ENCODE measurements at regions not wholly inside any gene's neighbourhood (a gene's known extent, or its start where the extent isn't known, plus 50 kb on each side); places are given as distances from the start of the nearest gene placed in this dataset.
"Not testable (repeated sequence)": the region's sequence is repeated elsewhere in the genome, so short reads cannot be mapped to it uniquely, and the experiment has no call there.

- Mint-ChIP-seq H3K27ac (peak overlapping the region in 4 of 9 donors; percentile 21 to 90 (median 36)), H3K9me3 (peaks cover 2 to 84% (median 40%) of the 10 kb centered on the region in 11 donors), H3K4me3 (peak overlapping the region in 2 of 10 donors; percentile 10 to 15), H3K4me1 (peaks cover 0 to 36% (median 20%) of the 10 kb centered on the region in 7 donors), H3K36me3 (peaks cover 0 to 39% (median 24%) of the 10 kb centered on the region in 5 donors), H3K27me3 (peaks cover 0 to 42% (median 4%) of the 10 kb centered on the region in 5 donors)
- H3K36me3 ChIP-seq (ENCODE audit: control insufficient read depth in 2 of 3, insufficient read depth in 3 of 3, low read length in 3 of 3); H3K4me3 ChIP-seq (ENCODE audit: low read length); H3K27ac ChIP-seq (ENCODE audit: low read depth, low read length); CTCF ChIA-PET; DNase-seq; POLR2A ChIA-PET; ATAC-seq; H3K4me1 ChIP-seq (ENCODE audit: control insufficient read depth in 2 of 2, insufficient read depth in 2 of 2, low read length in 2 of 2); H3K9me3 ChIP-seq (ENCODE audit: control insufficient read depth in 2 of 3, low read length in 3 of 3); H3K27me3 ChIP-seq (ENCODE audit: control insufficient read depth in 2 of 2, insufficient read depth in 2 of 2, low read length in 2 of 2): not testable (repeated sequence)
- intact Hi-C loops (cut with micrococcal nuclease) = loop anchor here in 1 of 2 donors (10.0 kb wide), 1 partner anchor 976 kb away; no protein-coding TSS in a partner anchor
These were observed 1948.5 kb upstream of the DEFB115 start for GRCh38 chr20:29308956-29309355.

GRCh38 chr20:29309481-29309880, 1948.0 kb upstream of the DEFB115 start:
- intact Hi-C loops (cut with micrococcal nuclease) = loop anchor here in 1 of 2 donors (10.0 kb wide), 1 partner anchor 975 kb away; no protein-coding TSS in a partner anchor
- H3K36me3 ChIP-seq (ENCODE audit: control insufficient read depth in 2 of 3, insufficient read depth in 3 of 3, low read length in 3 of 3); H3K4me3 ChIP-seq (ENCODE audit: low read length); ATAC-seq; CTCF ChIA-PET; H3K27ac Mint-ChIP-seq; H3K9me3 ChIP-seq (ENCODE audit: control insufficient read depth in 2 of 3, low read length in 3 of 3); H3K4me1 ChIP-seq (ENCODE audit: control insufficient read depth in 2 of 2, insufficient read depth in 2 of 2, low read length in 2 of 2); H3K27me3 ChIP-seq (ENCODE audit: control insufficient read depth in 2 of 2, insufficient read depth in 2 of 2, low read length in 2 of 2); POLR2A ChIA-PET; H3K27ac ChIP-seq (ENCODE audit: low read depth, low read length); DNase-seq: not testable (repeated sequence)
- Mint-ChIP-seq H3K4me1 (peaks cover 0 to 35% (median 20%) of the 10 kb centered on the region in 7 donors), H3K4me3 (peak overlapping the region in 1 of 10 donors; percentile 15), H3K27me3 (peaks cover 0 to 41% (median 4%) of the 10 kb centered on the region in 5 donors), H3K36me3 (peaks cover 0 to 39% (median 24%) of the 10 kb centered on the region in 5 donors), H3K9me3 (peaks cover 4 to 85% (median 44%) of the 10 kb centered on the region in 11 donors)

GRCh38 chr20:29311046-29311445, 1946.4 kb upstream of the DEFB115 start:
- DNase-seq; ATAC-seq; H3K27me3 ChIP-seq (ENCODE audit: control insufficient read depth in 2 of 2, insufficient read depth in 2 of 2, low read length in 2 of 2); H3K4me3 Mint-ChIP-seq; CTCF ChIA-PET; H3K36me3 ChIP-seq (ENCODE audit: control insufficient read depth in 2 of 3, insufficient read depth in 3 of 3, low read length in 3 of 3); POLR2A ChIA-PET; H3K4me3 ChIP-seq (ENCODE audit: low read length); H3K27ac ChIP-seq (ENCODE audit: low read depth, low read length); H3K4me1 ChIP-seq (ENCODE audit: control insufficient read depth in 2 of 2, insufficient read depth in 2 of 2, low read length in 2 of 2); H3K27ac Mint-ChIP-seq; intact Hi-C loops (cut with micrococcal nuclease); H3K9me3 ChIP-seq (ENCODE audit: control insufficient read depth in 2 of 3, low read length in 3 of 3): not testable (repeated sequence)
- Mint-ChIP-seq H3K36me3 (peaks cover 0 to 24% (median 13%) of the 10 kb centered on the region in 5 donors), H3K27me3 (peaks cover 0 to 25% (median 0%) of the 10 kb centered on the region in 5 donors), H3K9me3 (peaks cover 4 to 73% (median 30%) of the 10 kb centered on the region in 11 donors), H3K4me1 (peaks cover 0 to 20% (median 6%) of the 10 kb centered on the region in 7 donors)

GRCh38 chr20:29312679-29313078, 1944.8 kb upstream of the DEFB115 start:
- H3K4me3 ChIP-seq (ENCODE audit: low read length); H3K4me1 ChIP-seq (ENCODE audit: control insufficient read depth in 2 of 2, insufficient read depth in 2 of 2, low read length in 2 of 2); H3K9me3 ChIP-seq (ENCODE audit: control insufficient read depth in 2 of 3, low read length in 3 of 3); CTCF ChIA-PET; H3K27ac ChIP-seq (ENCODE audit: low read depth, low read length); intact Hi-C loops (cut with micrococcal nuclease); DNase-seq; POLR2A ChIA-PET; H3K27ac Mint-ChIP-seq; H3K27me3 ChIP-seq (ENCODE audit: control insufficient read depth in 2 of 2, insufficient read depth in 2 of 2, low read length in 2 of 2); H3K36me3 ChIP-seq (ENCODE audit: control insufficient read depth in 2 of 3, insufficient read depth in 3 of 3, low read length in 3 of 3); ATAC-seq: not testable (repeated sequence)
- Mint-ChIP-seq H3K9me3 (peaks cover 4 to 72% (median 30%) of the 10 kb centered on the region in 11 donors), H3K36me3 (peaks cover 0 to 19% (median 13%) of the 10 kb centered on the region in 5 donors), H3K4me1 (peaks cover 0 to 14% (median 6%) of the 10 kb centered on the region in 7 donors), H3K27me3 (peaks cover 0 to 22% (median 0%) of the 10 kb centered on the region in 5 donors), H3K4me3 (peak overlapping the region in 1 of 10 donors; percentile 26)

- POLR2A ChIA-PET = no interaction called here
- no peak overlapping the region for H3K4me3 ChIP-seq (ENCODE audit: low read length)
- Mint-ChIP-seq H3K27me3 (peaks cover 0 to 14% (median 0%) of the 10 kb centered on the region in 5 donors), H3K36me3 (peaks cover 0 to 12% (median 6%) of the 10 kb centered on the region in 5 donors), H3K9me3 (peaks cover 4 to 68% (median 26%) of the 10 kb centered on the region in 11 donors), H3K4me3 (no peak overlapping the region), H3K27ac (no peak overlapping the region), H3K4me1 (peaks cover 0 to 7% (median 0%) of the 10 kb centered on the region in 7 donors)
- no peak for ATAC-seq
- no peak for DNase-seq
- CTCF ChIA-PET = no interaction called here
- no peak overlapping the region for H3K27ac ChIP-seq (ENCODE audit: low read depth, low read length)
- H3K9me3 ChIP-seq (ENCODE audit: control insufficient read depth in 2 of 3, low read length in 3 of 3) = peaks cover 0 to 6% (median 0%) of the 10 kb centered on the region in 3 experiments
- no peaks in the 10 kb centered on the region for H3K4me1 ChIP-seq (ENCODE audit: control insufficient read depth in 2 of 2, insufficient read depth in 2 of 2, low read length in 2 of 2)
- no peaks in the 10 kb centered on the region for H3K27me3 ChIP-seq (ENCODE audit: control insufficient read depth in 2 of 2, insufficient read depth in 2 of 2, low read length in 2 of 2)
- intact Hi-C loops (cut with micrococcal nuclease) = no loop called here
- H3K36me3 ChIP-seq (ENCODE audit: control insufficient read depth in 2 of 3, insufficient read depth in 3 of 3, low read length in 3 of 3) = no peaks in the 10 kb centered on the region
These were observed 1944.0 kb upstream of the DEFB115 start for GRCh38 chr20:29313481-29313880.

- no peaks in the 10 kb centered on the region for H3K36me3 ChIP-seq (ENCODE audit: control insufficient read depth in 2 of 3, insufficient read depth in 3 of 3, low read length in 3 of 3)
- peaks cover 0 to 10% (median 0%) of the 10 kb centered on the region in 3 experiments for H3K9me3 ChIP-seq (ENCODE audit: control insufficient read depth in 2 of 3, low read length in 3 of 3)
- Mint-ChIP-seq H3K4me3 (no peak overlapping the region), H3K36me3 (peaks cover 0 to 5% (median under 1%) of the 10 kb centered on the region in 5 donors), H3K27me3 (peaks cover 0 to 6% (median 0%) of the 10 kb centered on the region in 5 donors), H3K27ac (no peak overlapping the region), H3K9me3 (peaks cover 4 to 66% (median 22%) of the 10 kb centered on the region in 11 donors), H3K4me1 (peaks cover 0 to under 1% (median 0%) of the 10 kb centered on the region in 7 donors)
- H3K27ac ChIP-seq (ENCODE audit: low read depth, low read length) = no peak overlapping the region
- POLR2A ChIA-PET = no interaction called here
- H3K27me3 ChIP-seq (ENCODE audit: control insufficient read depth in 2 of 2, insufficient read depth in 2 of 2, low read length in 2 of 2) = no peaks in the 10 kb centered on the region
- no peaks in the 10 kb centered on the region for H3K4me1 ChIP-seq (ENCODE audit: control insufficient read depth in 2 of 2, insufficient read depth in 2 of 2, low read length in 2 of 2)
- no peak for DNase-seq
- ATAC-seq = no peak
- CTCF ChIA-PET = no interaction called here
- no peak overlapping the region for H3K4me3 ChIP-seq (ENCODE audit: low read length)
- intact Hi-C loops (cut with micrococcal nuclease) = no loop called here
These were observed 1943.2 kb upstream of the DEFB115 start for GRCh38 chr20:29314294-29314693.
